SU-DHL-6 (cell line): ENCODE measurements at regions not wholly inside any gene's neighbourhood (a gene's known extent, or its start where the extent isn't known, plus 50 kb on each side); places are given as distances from the start of the nearest gene placed in this dataset.

Experiments used
- H2AFZ ChIP-seq: fragments of 200-600 bp; sonication (generic); 2 replicates; pipeline ENCODE4 v1.6.1; 2014; ENCODE audit warnings: low read depth, mild to moderate bottlenecking, moderate library complexity, mixed read lengths, antibody characterized with exemption, low read length; ENCODE audit not compliant: severe bottlenecking
- H3F3A ChIP-seq: fragments of 200-600 bp; shearing (Covaris generic); 2 replicates; pipeline ENCODE4 v1.6.0; 2016; ENCODE audit warnings: antibody characterized with exemption, mild to moderate bottlenecking; ENCODE audit not compliant: insufficient read depth
- H3K27ac ChIP-seq: fragments of 200-600 bp; sonication (generic); 2 replicates; pipeline ENCODE4 v1.5.1; 2016; ENCODE audit warnings: low read depth, mild to moderate bottlenecking, low read length, moderate library complexity, mixed read lengths
- H3K27me3 ChIP-seq: fragments of 200-600 bp; sonication (generic), shearing (Covaris generic); 2 replicates; pipeline ENCODE4 v1.6.0; 2014; ENCODE audit warnings: mild to moderate bottlenecking, low read length
- H3K36me3 ChIP-seq: fragments of 200-600 bp; sonication (generic); 2 replicates; pipeline ENCODE4 v1.6.1; 2014; ENCODE audit warnings: mild to moderate bottlenecking, low read length, mixed read lengths
- H3K4me2 ChIP-seq: fragments of 300-600, 200-600 bp; shearing (Covaris generic), sonication (generic); 2 replicates; pipeline ENCODE4 v1.6.0; 2014; ENCODE audit warnings: low read length, low read depth, mild to moderate bottlenecking; ENCODE audit not compliant: poor library complexity, severe bottlenecking
- H3K4me3 ChIP-seq: fragments of 200-600 bp; sonication (generic); 2 replicates; pipeline ENCODE4 v1.5.1; 2014; ENCODE audit warnings: antibody characterized with exemption, low read length, mild to moderate bottlenecking, mixed read lengths; ENCODE audit not compliant: insufficient read depth, poor library complexity, severe bottlenecking
- H3K79me2 ChIP-seq: fragments of 200-600 bp; sonication (generic); 2 replicates; pipeline ENCODE4 v1.6.1; 2014; ENCODE audit warnings: mild to moderate bottlenecking, low read length, moderate library complexity; ENCODE audit not compliant: insufficient read depth
- H3K9ac ChIP-seq: fragments of 200-600 bp; sonication (generic); 2 replicates; pipeline ENCODE4 v1.7.0; 2014; ENCODE audit warnings: mild to moderate bottlenecking, low read length
- H3K9me2 ChIP-seq: fragments of 200-600 bp; sonication (generic); replicated peaks from 2 replicates; pipeline ENCODE4 v1.6.1; 2014; ENCODE audit warnings: low read length; ENCODE audit not compliant: insufficient read depth
- H3K9me3 ChIP-seq: fragments of 200-600 bp; sonication (generic); 2 replicates; pipeline ENCODE4 v1.6.1; 2014; ENCODE audit warnings: low read length, mixed read lengths; ENCODE audit not compliant: insufficient read depth
- H4K20me1 ChIP-seq: fragments of 200-600 bp; sonication (generic); 2 replicates; pipeline ENCODE4 v1.6.1; 2014; ENCODE audit warnings: low read depth, mild to moderate bottlenecking, antibody characterized with exemption, low read length, moderate library complexity, mixed read lengths
- EZH2phosphoT487 ChIP-seq: fragments of 200-600 bp; sonication (generic), shearing (Covaris generic); conservative IDR thresholded peaks from 2 replicates; pipeline ENCODE4 v1.6.1; 2018; ENCODE audit warnings: mild to moderate bottlenecking, antibody characterized with exemption, low read length, moderate library complexity, mixed read lengths
- TF ChIP-seq, protein P1 (sequence below): fragments of 200-600 bp; sonication (generic); IDR thresholded peaks from one replicate; pipeline ENCODE4 v1.5.1; 2017; ENCODE audit warnings: antibody characterized with exemption, mild to moderate bottlenecking, low read length, moderate library complexity; ENCODE audit not compliant: insufficient read depth, poor library complexity, severe bottlenecking

DNA sequence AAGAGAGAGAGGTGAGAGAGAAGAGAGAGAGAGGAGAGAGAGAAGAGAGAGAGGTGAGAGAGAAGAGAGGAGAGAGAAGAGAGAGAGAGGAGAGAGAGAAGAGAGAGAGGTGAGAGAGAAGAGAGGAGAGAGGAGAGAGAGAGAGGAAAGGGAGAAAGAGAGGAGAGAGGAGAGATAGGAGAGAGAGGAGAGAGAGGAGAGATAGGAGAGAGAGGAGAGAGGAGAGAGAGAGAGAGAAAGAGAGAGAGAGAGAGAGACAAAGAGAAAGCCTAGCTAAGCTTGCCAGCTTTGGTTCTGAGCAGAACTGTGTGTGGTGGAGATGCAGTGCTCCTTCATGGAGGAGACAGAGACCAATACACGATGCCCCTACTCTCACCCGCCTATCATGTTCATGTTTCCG, 99.1 kb upstream of the KCNA3 start:
- Histone ChIP-seq H3K4me3 (no peak overlapping the region), H3F3A (no peaks in the 10 kb centered on the region), H3K79me2 (no peaks in the 10 kb centered on the region), H3K4me2 (no peak overlapping the region), H3K9me3 (no peaks in the 10 kb centered on the region), H2AFZ (no peak overlapping the region), H4K20me1 (no peaks in the 10 kb centered on the region), H3K27ac (no peak overlapping the region), H3K9ac (no peak overlapping the region), H3K27me3 (no peaks in the 10 kb centered on the region), H3K9me2 (no peaks in the 10 kb centered on the region), H3K36me3 (no peaks in the 10 kb centered on the region)
- no peak for TF ChIP-seq EZH2phosphoT487
- TF ChIP-seq, protein P1, sequence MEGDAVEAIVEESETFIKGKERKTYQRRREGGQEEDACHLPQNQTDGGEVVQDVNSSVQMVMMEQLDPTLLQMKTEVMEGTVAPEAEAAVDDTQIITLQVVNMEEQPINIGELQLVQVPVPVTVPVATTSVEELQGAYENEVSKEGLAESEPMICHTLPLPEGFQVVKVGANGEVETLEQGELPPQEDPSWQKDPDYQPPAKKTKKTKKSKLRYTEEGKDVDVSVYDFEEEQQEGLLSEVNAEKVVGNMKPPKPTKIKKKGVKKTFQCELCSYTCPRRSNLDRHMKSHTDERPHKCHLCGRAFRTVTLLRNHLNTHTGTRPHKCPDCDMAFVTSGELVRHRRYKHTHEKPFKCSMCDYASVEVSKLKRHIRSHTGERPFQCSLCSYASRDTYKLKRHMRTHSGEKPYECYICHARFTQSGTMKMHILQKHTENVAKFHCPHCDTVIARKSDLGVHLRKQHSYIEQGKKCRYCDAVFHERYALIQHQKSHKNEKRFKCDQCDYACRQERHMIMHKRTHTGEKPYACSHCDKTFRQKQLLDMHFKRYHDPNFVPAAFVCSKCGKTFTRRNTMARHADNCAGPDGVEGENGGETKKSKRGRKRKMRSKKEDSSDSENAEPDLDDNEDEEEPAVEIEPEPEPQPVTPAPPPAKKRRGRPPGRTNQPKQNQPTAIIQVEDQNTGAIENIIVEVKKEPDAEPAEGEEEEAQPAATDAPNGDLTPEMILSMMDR: no peak

DNA sequence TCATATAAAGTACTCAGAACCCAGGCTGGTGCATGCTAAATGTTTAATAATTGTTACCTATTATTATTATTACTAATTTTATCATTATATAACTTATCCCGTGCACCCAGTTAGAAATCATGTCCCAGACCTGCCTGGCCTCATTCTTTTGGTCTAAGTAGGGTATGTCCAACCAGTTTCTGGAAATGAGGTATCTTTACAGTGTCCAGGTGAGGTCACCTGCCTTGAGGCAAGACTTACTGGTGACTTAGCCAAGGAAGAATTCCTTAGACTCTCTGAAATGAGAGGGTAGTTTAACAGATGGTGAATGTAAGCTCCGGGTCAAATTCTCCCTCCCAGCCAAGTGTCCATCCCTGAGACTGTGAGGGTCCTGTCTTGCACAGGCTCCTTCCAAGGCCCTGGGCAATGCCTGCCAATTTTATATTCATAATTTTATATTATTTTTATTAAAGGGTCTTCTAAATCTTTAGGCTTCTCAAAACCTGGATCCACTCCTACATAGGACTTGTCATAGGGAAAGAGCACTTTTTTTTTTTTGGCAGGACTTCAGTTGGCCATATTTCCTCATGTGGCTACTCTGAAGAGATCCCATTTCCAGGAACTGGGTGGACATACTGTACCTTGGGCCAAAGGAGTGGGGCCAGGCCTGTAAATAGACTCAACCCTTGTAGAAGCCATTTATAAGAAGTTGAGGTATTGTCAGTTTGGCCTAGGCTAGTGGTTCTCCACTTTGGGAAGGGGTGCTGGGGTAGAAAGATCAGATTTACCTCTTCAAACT, 96.7 kb upstream of the KCNA3 start:
- H4K20me1 ChIP-seq: no peaks in the 10 kb centered on the region
- no peak overlapping the region for H2AFZ ChIP-seq
- H3K36me3 ChIP-seq: no peaks in the 10 kb centered on the region
- no peak overlapping the region for H3K27ac ChIP-seq
- H3K9me3 ChIP-seq: no peaks in the 10 kb centered on the region
- no peaks in the 10 kb centered on the region for H3K9me2 ChIP-seq
- no peak overlapping the region for H3K4me2 ChIP-seq
- no peaks in the 10 kb centered on the region for H3F3A ChIP-seq
- H3K27me3 ChIP-seq: no peaks in the 10 kb centered on the region
- no peak for TF ChIP-seq EZH2phosphoT487
- TF ChIP-seq, protein P1: no peak
- no peak overlapping the region for H3K4me3 ChIP-seq
- no peaks in the 10 kb centered on the region for H3K79me2 ChIP-seq
- no peak overlapping the region for H3K9ac ChIP-seq

DNA sequence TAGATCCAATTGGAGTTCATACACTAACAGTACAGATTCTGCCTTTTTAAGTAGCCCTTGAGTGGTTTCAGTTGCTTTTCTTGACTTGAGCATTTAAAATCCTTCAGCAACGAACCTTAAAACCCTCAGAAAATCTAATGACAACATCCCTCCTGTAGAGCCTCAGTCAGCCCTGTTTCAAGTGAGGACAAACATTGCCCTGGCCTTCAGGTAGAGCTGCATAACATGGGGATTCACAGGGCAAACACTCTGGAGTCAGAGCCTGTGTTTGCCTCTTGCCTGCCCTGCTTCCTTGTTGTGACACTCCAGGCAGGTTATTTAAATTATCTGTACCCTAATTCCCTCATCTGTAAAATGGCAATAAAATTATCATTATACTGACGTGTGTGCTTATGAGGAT, 96.1 kb upstream of the KCNA3 start:
- H2AFZ ChIP-seq: no peak overlapping the region
- no peaks in the 10 kb centered on the region for H3F3A ChIP-seq
- no peak overlapping the region for H3K4me2 ChIP-seq
- no peaks in the 10 kb centered on the region for H3K79me2 ChIP-seq
- H3K9me3 ChIP-seq: no peaks in the 10 kb centered on the region
- no peaks in the 10 kb centered on the region for H4K20me1 ChIP-seq
- no peak overlapping the region for H3K9ac ChIP-seq
- no peak overlapping the region for H3K27ac ChIP-seq
- no peaks in the 10 kb centered on the region for H3K9me2 ChIP-seq
- no peaks in the 10 kb centered on the region for H3K36me3 ChIP-seq
- no peaks in the 10 kb centered on the region for H3K27me3 ChIP-seq
- H3K4me3 ChIP-seq: no peak overlapping the region
- TF ChIP-seq, protein P1: no peak
- no peak for TF ChIP-seq EZH2phosphoT487
